ENCODE measurements at regions not wholly inside any gene's neighbourhood (a gene's known extent, or its start where the extent isn't known, plus 50 kb on each side); places are given as distances from the start of the nearest gene placed in this dataset.
"Not testable (repeated sequence)": the region's sequence is repeated elsewhere in the genome, so short reads cannot be mapped to it uniquely, and the experiment has no call there.

DNA sequence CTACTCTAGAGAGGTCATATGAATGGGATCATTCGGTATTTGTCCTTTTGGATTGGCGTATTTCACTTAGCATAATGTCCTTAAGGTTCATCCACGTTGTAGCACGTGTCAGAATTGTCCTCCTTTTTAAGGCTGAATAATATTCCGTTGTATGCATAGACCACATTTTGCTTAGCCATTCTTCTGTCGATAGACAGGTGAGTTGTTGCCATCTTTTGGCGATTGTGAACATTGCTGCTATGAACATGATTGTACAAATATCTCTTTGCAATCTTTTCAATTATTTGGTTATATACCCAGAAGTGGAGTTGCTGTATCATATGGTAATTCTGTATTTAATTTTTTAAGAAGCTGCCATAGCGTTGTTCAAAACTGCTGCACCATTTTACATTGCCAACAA lies 52.4 kb upstream of the GOLGA8J start:
- DNase-seq = no peak

DNA sequence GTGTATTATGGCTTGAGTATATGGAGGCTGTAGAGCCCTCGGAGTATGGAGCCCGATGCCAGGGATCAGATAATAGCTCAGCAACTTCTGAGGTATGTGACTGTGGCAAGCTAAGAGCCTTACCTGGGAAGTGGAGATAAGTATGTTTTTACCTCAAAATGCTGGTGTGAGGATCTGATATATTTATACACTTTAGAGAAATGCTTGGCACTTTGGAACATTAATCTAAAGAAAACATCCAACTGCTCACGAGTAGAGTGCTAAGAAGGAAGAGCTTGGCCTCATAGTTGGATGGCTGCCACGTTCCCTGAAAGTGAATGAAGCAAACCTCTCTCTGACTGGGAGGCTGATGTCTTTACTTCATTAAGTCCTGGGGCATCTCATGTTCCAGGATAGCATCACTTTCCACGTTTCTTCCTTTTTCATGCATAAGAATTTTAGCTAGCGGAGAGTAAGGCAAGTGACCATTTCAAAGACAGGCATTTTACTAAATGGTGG lies 58.9 kb upstream of the GOLGA8J start:
- DNase-seq = no peak

DNA sequence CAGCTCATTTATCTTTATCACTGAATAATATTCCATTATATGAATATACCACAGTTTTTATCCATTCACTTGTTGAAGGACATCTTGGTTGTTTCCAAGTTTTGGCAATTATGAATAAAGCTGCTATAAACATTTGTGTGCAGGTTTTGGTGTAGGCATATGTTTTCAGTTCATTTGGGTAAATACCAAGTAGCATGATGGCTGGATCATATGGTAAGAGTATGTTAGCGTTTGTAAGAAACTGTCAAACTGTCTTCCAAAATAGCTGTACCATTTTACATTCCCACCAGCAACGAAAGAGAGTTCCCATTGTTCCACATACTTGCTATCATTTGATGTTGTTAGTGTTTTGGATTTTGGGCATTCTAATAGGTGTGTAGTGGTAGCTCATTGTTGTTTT lies 72.0 kb upstream of the GOLGA8J start:
- DNase-seq = no peak

DNA sequence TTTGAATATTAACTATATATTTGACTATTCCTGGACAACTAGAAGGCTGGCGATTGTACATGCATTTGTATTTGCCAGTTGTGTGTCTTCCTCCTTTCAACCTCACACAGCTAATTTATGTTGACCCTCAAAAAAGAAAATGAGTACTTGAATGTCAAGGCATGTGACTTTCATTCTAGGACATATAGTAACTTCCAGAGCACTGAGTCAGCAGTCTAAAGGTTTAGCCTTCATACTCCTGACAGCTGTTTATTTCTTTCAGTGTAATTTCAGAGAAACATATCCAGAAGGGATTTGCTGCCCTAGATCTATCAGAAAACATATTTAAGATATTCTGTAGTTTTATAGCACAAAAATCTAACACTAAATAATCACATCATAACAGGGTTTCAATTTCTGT lies 74.6 kb upstream of the GOLGA8J start:
- no peak for DNase-seq

DNA sequence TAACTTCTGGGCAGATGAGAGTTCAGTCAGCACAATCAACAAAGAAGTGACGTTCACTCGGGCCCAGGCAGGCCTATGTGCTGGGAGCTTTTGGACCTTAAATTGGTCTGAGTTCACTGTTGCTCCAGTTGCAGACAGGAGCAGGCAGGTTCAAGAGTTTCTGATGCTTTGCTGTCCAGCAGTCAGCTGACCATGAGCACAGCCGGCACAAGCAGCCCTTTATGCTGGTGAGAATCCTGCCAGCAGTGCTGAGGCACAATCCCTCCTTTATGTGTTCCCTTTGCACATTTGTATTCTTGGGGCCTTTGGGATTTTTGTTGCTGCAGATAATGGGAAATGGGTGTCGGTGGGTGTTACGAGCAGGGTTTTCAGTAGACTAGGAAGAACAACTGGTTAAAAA lies 81.2 kb upstream of the GOLGA8J start:
- no peak for DNase-seq

DNA sequence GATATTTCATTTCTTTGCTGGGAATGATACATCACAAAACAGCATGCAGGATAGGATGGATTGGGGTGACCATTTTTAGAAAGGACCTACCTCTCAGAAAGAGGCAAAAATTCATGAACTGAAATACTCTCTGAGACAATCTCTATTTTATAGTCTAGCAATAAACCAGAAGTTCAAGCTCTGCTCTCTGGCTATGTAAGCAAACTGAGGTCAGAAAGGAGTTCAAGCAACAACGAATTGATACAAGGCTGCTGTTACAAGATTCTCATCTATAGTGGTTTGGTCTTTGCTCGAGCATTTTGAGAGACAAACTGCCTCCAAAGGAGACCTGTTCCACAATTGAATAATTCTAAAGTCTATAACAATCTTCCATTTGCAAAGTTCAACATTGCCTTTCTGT lies 84.7 kb upstream of the GOLGA8J start:
- DNase-seq = no peak

DNA sequence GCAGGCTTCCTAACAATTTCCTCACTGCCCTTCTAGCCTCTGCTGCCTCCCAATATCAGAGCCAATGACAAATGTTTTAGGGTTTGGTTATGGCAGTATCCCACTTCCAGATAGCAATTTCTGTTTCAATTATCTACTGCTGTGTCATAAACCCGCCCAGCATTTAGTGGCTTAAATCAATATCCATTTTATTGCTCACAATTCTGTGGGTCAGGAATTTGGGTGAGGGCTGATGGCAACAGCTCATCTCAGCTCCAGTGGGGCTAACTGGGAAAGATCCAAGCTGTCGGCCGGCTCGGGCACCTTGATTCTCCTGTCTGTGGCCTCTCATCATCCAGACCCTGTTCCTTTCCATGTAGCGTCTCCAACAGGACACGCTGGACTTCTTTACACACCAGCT lies 85.3 kb upstream of the GOLGA8J start:
- no peak for DNase-seq

DNA sequence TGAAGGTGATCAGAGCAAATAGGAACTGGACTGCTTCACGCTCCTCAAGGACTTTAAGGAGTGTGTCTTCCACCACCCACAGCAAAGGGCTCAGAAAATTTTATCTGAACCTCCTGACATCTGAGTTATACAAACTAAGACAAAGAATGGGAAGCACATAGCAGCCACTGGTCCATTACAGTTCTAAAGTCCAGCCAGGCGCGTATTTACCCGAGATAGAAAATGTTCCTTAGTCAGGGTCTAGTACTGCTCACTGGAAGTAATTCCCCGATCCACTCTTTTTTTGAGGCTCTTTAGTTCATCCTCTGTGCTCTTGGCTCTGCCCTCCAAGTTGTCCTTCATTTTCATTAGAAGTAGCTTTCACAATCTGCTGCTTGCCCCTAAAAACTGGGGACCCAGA lies 88.5 kb upstream of the GOLGA8J start:
- DNase-seq = no peak

DNA sequence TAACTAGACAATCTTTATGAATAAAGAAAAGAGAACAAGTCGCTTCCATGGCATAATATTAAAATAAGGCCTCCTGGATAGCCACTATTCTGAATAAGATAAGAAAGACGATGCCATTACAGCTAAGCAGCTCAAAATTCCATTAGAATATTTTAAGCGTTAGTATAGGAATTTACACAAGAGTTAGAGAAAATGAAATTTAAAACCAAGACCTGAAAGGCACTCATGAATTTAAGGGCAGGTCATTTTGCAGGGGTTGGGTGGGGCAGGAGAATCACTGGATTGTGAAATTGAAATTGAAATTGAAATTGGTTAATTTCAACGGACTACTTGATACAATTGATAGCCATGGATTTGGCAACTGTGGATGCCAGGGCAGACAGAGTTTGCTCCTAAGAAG lies 91.8 kb upstream of the GOLGA8J start:
- DNase-seq = no peak

DNA sequence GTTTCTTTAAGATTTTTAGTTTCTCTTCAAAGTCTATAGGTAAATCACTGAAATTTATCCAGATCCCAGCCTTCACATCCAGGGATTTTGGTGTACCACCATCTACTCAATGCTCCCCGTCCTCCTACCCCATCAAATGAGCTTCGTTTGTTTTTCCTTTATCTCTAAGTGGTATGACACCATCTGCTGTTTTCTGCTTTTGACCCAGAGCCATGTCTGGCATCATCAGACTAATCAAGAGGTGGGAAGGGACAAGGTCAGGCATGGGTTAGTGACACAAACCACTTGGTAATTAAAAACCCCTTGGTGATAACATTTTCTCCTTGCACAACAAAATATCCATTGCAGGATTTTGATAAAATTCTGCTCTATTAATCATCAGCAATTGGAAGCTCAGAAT lies 92.7 kb upstream of the GOLGA8J start:
- no peak for DNase-seq

DNA sequence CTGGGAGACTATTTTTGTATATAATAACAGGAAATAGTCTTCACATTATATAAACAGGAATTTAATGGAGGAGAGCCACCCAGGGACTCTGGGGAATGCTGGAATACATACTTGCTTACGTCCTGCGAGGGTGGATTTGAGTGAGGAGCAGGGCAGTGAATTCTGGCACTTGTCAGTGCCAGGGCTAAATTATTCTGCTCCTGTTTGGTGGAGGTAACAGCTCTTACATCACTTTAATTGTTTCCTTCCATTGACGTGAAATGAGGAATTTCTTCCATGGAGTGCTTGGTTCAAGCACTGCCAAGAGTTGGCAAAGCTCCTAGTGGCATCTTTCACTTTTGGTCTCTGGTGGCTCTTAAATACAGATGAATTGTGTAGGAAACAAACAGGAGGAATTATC lies 94.1 kb upstream of the GOLGA8J start:
- peak in 1 of 2 experiments; percentile 17 for DNase-seq

DNA sequence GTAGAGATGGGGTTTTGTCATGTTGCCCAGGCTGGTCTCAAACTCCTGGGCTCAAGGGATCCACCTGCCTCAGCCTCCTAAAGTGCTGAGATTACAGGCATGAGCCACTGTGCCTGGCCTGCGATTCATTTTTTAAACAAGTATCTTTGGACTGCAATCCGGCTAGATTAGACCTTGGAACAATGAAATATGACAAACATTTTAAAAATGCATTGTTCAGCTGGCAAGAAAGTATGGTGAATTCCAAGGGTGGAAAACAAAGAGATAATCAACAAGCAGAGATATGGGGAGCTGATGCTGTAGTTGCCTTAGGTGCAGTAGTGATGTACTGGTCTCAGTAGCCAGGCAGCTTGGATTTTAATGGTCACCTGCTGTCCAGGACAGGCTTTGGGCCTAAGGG lies 95.8 kb upstream of the GOLGA8J start:
- no peak for DNase-seq

DNA sequence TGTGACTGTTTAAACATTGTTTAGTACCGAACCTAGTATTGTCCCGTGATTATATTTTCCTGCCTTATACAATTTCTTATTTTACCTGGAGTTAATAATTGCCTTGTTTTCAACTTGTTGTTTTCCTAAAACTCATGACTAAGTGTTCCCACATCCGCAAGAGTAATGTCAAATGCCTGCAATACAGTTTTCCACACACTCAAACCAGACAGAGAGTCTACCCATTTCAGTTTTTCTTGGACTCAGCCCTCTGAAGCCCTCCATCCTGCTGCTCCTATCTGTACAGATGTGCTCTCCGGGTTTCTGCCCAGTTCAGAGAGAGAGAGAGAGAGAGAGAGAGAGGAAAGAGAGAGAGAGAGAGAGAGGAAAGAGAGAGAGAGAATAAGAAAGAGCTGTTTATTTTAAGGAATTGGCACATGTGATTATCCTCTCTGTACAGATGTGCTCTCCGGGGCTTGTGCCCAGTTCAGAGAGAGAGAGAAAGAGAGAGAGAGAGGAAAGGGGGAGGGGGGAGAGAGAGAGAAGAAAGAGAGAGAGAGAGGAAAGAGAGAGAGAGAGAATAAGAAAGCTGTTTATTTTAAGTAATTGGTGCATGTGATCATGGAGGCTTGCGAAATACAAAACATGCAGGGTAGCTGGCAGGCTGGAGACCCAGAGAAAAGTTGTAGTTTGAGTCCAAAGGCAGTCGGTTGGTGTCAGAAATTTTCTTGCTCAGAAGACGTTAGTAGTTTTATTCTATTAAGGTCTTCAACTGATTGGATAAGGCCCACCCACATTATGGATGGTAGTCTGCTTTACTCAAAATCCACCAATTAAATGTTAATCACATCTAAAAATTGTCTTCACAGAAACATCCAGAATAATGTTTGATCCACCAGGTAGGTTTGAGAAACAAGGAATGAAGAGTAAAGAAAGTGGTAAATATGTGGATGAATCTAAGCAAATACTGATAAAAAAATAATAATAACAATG lies 104.1 kb upstream of the GOLGA8J start:
- DNase-seq = no peak

DNA sequence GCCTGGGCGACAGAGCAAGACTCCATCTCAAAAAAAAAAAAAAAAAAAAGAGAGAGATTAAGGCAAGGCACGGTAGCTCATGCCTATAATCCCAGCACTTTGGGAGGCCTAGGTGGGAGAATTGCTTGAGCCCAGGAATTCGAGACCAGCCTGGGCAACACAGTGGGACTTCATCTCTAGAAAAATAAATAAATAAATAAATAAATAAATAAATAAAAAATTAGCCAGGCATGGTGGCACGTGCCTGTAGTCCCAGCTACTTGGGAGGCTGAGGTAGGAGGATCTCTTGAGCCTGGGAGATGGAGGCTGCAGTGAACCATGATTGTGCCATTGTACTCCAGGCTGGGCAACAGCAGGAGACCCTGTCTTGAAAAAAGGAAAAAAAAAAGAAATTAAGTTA lies 108.7 kb upstream of the GOLGA8J start:
- DNase-seq = not testable (repeated sequence)

DNA sequence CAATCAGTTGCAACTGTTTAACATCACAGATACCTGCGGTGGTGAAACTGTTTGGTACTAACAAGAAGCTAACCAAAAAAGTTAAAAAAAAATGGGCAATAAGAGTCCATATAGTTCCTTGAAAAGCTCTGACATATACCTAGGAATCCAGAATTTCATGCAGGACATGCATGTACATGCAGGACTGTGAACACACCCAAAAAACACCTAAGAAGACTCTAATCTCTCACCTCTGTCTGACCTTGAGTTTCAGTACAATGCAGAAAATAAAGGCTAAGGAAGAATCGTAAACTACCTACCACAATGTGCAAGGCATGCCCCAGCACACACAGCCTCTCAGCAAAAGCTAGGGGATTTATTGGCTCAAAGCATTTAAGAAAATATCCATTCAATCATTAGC lies 110.7 kb upstream of the GOLGA8J start:
- no peak for DNase-seq

DNA sequence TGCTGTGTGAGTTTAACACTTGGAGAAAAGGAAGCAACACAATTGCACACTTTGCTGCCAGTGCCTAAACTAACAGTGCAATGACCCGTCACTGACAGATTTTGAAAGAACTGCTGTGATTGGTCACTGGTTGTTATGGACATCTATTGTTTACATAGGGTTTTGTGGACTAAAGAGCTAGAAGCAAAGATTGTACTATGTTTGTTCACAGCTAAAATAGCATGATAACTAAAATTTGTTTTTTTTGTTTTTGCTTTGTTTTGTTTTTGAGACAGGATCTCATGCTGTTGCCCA lies 112.4 kb upstream of the GOLGA8J start:
- peak in 1 of 2 experiments; percentile 15 for DNase-seq

DNA sequence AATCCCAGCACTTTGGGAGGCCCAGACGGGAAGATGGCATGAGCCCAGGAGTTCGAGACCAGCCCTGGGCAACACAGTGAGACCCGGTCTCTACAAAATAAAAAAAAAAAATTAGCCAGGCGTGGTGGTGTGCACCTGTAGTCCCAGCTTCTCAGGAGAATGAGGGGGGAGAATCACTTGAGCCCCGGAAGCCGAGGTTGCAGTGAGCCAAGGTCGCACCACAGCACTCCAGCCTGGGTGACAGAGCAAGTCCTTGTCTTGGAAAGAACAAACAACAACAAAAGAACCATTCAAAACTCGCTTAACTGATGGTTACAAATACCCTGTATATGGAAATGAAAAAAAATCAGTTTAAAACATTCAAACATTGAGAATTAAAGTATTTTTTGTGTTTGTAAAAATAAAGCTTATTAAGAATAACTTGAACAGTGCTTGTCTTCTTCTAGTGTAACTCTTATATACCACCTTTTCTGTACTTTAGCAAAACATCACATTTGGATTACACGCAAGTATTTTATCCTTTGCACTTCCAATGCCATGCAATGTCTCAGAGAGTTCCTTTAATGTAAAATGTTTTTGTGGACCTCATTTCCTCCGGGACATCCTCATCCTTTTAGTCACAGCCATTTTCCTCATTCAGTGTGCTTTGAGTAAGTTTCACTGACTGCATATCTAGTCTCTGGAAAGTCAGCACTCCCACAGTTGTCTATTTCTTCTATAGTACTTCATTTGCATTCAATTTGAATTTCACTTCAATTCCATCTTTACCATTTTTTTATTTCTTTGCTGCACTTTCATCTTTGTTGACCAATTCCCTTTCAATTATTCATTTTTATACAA lies 113.0 kb upstream of the GOLGA8J start:
- DNase-seq = peak in 1 of 2 experiments; percentile 10

DNA sequence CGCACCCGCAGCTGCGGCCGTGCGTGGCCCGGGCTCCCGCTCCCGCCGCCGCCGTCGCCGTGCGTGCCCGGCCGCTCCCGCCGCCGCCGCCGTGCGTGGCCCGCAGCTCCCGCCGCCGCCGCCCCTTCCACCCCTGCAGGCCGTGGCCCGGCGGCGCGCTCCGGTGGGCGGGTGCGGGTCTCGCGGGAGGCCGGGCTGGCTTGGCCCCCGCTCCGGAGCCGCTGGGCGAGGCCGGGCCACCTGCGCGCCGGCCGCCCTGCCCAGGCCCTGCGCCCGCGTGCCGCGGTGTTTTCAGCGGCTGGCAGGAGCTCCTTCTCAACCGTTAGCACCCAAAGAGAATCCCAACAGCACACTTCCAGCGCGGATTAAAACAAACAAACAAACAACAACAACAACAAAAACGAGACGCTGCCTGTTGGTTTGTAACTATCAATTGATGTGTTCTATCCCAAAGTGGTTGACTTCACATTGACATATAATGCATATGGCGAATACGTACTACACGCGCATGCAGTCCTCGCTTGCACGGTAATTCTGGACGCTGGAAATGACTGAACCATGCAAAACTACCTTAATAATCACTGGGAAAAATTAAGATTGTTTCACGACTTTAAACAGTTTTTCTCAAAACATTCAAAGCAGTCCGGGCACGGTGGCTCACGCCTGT lies 113.7 kb upstream of the GOLGA8J start:
- peak; percentile 19 to 32 for DNase-seq

DNA sequence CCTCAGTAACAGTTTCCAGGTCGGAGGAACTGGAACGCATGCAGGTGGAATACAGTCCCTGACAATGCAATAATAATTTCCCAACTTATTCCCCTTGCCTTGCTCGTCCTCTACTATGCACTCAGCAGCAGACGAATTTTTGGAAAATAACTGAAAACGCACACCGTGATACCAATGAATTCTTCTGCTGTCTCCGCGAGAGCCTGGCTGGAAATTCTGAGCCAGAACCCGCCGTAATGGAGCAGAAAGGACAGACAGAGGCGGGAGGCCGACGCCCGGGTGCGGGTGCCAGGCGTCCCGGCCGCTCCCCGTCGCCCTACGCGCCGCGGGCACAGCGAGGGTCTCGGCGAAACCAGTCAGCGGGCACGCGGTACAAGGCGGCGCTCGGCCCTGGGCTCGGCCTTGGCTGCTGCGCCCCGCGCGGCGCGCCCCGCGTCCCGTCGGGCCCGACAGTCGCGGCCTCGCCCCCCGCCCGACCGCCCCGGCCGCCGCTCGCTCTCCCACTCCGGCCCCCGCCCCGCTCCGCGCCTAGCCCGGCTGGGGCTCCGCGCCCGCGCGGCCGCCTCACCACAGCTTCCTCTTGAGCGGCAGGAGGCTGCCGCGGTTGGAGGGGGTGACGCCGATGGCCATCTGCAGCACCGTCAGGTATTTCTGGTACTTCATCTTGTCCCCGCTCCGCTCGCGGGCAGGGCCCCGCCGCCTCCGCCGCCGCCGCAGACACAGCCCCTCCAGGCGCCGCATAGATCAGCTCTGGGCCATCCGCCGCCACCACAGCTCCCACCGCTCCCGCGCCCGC lies 114.5 kb upstream of the GOLGA8J start:
- DNase-seq = peak; percentile 12 to 28

DNA sequence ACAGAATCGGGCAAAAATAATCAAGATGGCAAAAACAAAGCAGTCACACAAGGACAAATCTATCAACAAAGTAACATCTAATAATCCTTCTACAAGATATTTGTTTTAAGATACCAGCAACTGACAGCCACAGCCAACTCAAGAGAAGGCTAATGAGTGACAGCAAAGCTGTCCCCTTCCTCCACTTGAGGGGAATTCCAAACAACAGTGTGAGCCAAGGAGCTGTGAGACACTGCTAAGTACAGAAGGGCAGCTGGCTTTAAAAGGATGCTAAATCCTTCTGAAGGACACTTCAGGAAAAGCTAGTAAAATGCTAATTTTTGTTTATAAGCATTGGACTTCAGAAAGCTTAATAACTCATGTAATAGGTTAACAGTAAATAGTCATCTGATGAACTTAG lies 120.3 kb upstream of the GOLGA8J start:
- no peak for DNase-seq

DNA sequence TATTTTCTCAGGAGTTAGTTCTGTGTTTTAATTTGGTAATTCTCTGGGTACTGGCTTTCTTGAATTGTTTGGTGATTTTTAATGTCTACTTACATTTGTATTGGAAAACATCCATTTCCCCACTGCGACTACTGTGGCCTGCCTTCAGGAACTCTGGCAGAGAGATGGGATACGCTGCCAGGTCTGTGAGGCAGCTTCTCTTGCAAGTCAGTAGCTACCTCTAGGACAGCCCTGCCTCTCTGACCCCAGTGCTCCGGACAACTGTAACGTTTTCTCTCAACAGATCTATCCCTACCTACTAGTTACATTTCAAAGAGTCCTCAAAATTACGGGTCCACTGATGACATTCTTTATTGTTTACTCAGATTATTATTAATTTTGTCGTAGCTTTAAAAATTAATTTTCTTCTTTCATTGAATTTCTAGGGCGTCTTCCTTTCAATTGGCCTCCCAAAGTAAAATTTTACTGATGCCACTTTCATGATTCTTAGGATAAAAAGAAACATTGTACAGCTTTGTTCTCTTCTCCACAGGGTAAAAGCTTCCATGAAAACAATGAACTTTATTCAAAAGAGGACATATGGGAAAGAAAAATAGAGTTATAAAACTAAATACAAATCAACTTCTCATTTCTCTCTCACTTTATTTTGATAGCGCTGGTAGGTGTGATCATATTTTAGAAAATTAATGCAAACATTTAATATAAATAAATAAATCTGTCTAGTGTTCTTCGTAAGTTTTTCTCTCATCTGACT lies 123.2 kb upstream of the GOLGA8J start:
- DNase-seq = no peak

DNA sequence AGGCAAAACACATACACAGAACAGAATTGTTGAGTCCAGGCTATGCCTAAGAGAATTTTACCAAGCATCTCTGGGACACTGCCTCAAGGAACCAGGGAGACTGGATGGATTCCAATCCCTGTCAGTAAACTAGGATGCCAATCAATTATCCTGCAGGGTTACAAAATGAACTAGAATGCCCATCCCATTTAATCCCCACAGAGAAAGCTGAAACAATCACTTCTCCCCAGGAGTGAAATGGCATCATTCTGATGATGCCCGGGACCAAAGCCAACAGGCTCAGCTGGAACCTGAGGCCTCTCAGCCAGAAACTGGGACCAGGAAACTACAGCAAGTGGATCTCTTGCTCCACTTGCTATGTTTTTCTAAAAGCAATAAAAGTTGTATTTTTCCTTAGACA lies 130.0 kb upstream of the TJP1 start:
- peak; percentile 86 to 96 for DNase-seq

Measured in NCI-H2081 (cell line).